Activated T-helper 17 cell treated with anti-CD3 and anti-CD28 coated beads, Interleukin-2, amount 50 U/mL, for 72 hours (primary cell): ENCODE measurements at regions not wholly inside any gene's neighbourhood (a gene's known extent, or its start where the extent isn't known, plus 50 kb on each side); places are given as distances from the start of the nearest gene placed in this dataset.
A peak's percentile ranks its signal among the peaks of the same experiment; 100 is the strongest.

Source experiments
- ATAC-seq: fragments of 150-1000 bp; cut with Tn5 transposase; replicated peaks from 2 replicates; pipeline ENCODE4 v1.10.0; 2021; ENCODE audit warnings: mild to moderate bottlenecking, moderate library complexity
- H3K27ac Mint-ChIP-seq: one replicate; pipeline ENCODE4 v1.8.0; 2022; ENCODE audit warnings: mixed read lengths
- H3K27me3 Mint-ChIP-seq: one replicate; pipeline ENCODE4 v1.8.0; 2022; ENCODE audit warnings: mixed read lengths
- H3K36me3 Mint-ChIP-seq: one replicate; pipeline ENCODE4 v1.8.0; 2022; ENCODE audit warnings: low read depth, mild to moderate bottlenecking, mixed read lengths
- H3K4me1 Mint-ChIP-seq: one replicate; pipeline ENCODE4 v1.8.0; 2022; ENCODE audit warnings: mixed read lengths
- H3K4me3 Mint-ChIP-seq: one replicate; pipeline ENCODE4 v1.8.0; 2022; ENCODE audit warnings: mild to moderate bottlenecking, mixed read lengths
- H3K9me3 Mint-ChIP-seq: one replicate; pipeline ENCODE4 v1.8.0; 2022; ENCODE audit warnings: mixed read lengths

- Mint-ChIP-seq H3K36me3 (no peaks in the 10 kb centered on the region), H3K4me3 (peak overlapping the region; percentile 52), H3K4me1 (peaks cover 20% of the 10 kb centered on the region), H3K27ac (peak overlapping the region; percentile 44), H3K9me3 (no peaks in the 10 kb centered on the region), H3K27me3 (no peaks in the 10 kb centered on the region)
- no peak for ATAC-seq
Measured at GRCh38 chr5:68407311-68408239, 192.0 kb downstream of the PIK3R1 start.

GRCh38 chr5:68408345-68408871 is 192.9 kb downstream of the PIK3R1 start:
- Mint-ChIP-seq H3K4me3 (no peak overlapping the region), H3K36me3 (no peaks in the 10 kb centered on the region), H3K4me1 (peaks cover 20% of the 10 kb centered on the region), H3K9me3 (no peaks in the 10 kb centered on the region), H3K27me3 (no peaks in the 10 kb centered on the region), H3K27ac (no peak overlapping the region)
- no peak for ATAC-seq

- H3K4me3 Mint-ChIP-seq: no peak overlapping the region
- H3K27ac Mint-ChIP-seq: no peak overlapping the region
- peaks cover 20% of the 10 kb centered on the region for H3K4me1 Mint-ChIP-seq
- H3K9me3 Mint-ChIP-seq: no peaks in the 10 kb centered on the region
- ATAC-seq: no peak
- H3K36me3 Mint-ChIP-seq: no peaks in the 10 kb centered on the region
- no peaks in the 10 kb centered on the region for H3K27me3 Mint-ChIP-seq
Measured at GRCh38 chr5:68409259-68409658, 193.7 kb downstream of the PIK3R1 start.

GRCh38 chr5:68411161-68411560 is 195.6 kb downstream of the PIK3R1 start:
- Mint-ChIP-seq H3K4me3 (no peak overlapping the region), H3K36me3 (no peaks in the 10 kb centered on the region), H3K9me3 (no peaks in the 10 kb centered on the region), H3K4me1 (peaks cover 17% of the 10 kb centered on the region), H3K27me3 (no peaks in the 10 kb centered on the region), H3K27ac (no peak overlapping the region)
- ATAC-seq: no peak

GRCh38 chr5:68415177-68416085 is 199.9 kb downstream of the PIK3R1 start:
- no peaks in the 10 kb centered on the region for H3K27me3 Mint-ChIP-seq
- H3K4me3 Mint-ChIP-seq: no peak overlapping the region
- peak overlapping the region; percentile 35 for H3K27ac Mint-ChIP-seq
- H3K36me3 Mint-ChIP-seq: no peaks in the 10 kb centered on the region
- H3K4me1 Mint-ChIP-seq: peaks cover 6% of the 10 kb centered on the region
- no peaks in the 10 kb centered on the region for H3K9me3 Mint-ChIP-seq
- no peak for ATAC-seq

GRCh38 chr5:68416714-68417113 is 201.2 kb downstream of the PIK3R1 start:
- Mint-ChIP-seq H3K9me3 (no peaks in the 10 kb centered on the region), H3K27me3 (no peaks in the 10 kb centered on the region), H3K4me3 (no peak overlapping the region), H3K4me1 (peaks cover 6% of the 10 kb centered on the region), H3K36me3 (no peaks in the 10 kb centered on the region), H3K27ac (no peak overlapping the region)
- no peak for ATAC-seq

- H3K4me3 Mint-ChIP-seq: no peak overlapping the region
- no peak for ATAC-seq
- no peaks in the 10 kb centered on the region for H3K36me3 Mint-ChIP-seq
- H3K9me3 Mint-ChIP-seq: no peaks in the 10 kb centered on the region
- H3K4me1 Mint-ChIP-seq: peaks cover 18% of the 10 kb centered on the region
- H3K27me3 Mint-ChIP-seq: no peaks in the 10 kb centered on the region
- no peak overlapping the region for H3K27ac Mint-ChIP-seq
Measured at GRCh38 chr5:68418201-68418600, 202.6 kb downstream of the PIK3R1 start.

GRCh38 chr5:68418680-68419079 is 203.1 kb downstream of the PIK3R1 start:
- peaks cover 23% of the 10 kb centered on the region for H3K4me1 Mint-ChIP-seq
- ATAC-seq: no peak
- no peak overlapping the region for H3K4me3 Mint-ChIP-seq

GRCh38 chr5:68419081-68419636 is 203.6 kb downstream of the PIK3R1 start:
- H3K27me3 Mint-ChIP-seq: no peaks in the 10 kb centered on the region
- H3K9me3 Mint-ChIP-seq: no peaks in the 10 kb centered on the region
- H3K36me3 Mint-ChIP-seq: no peaks in the 10 kb centered on the region
- no peak for ATAC-seq
- H3K4me3 Mint-ChIP-seq: no peak overlapping the region
- no peak overlapping the region for H3K27ac Mint-ChIP-seq
- peaks cover 28% of the 10 kb centered on the region for H3K4me1 Mint-ChIP-seq

More at GRCh38 chr5:68418680-68419079, 203.1 kb downstream of the PIK3R1 start:
- no peaks in the 10 kb centered on the region for H3K36me3 Mint-ChIP-seq
- H3K9me3 Mint-ChIP-seq: no peaks in the 10 kb centered on the region
- no peaks in the 10 kb centered on the region for H3K27me3 Mint-ChIP-seq
- H3K27ac Mint-ChIP-seq: no peak overlapping the region

- Mint-ChIP-seq H3K4me1 (peaks cover 32% of the 10 kb centered on the region), H3K9me3 (no peaks in the 10 kb centered on the region), H3K27me3 (no peaks in the 10 kb centered on the region), H3K36me3 (no peaks in the 10 kb centered on the region), H3K4me3 (no peak overlapping the region), H3K27ac (no peak overlapping the region)
- ATAC-seq: no peak
Measured at GRCh38 chr5:68419637-68420452, 204.3 kb downstream of the PIK3R1 start.

GRCh38 chr5:68420476-68421344 is 205.2 kb downstream of the PIK3R1 start:
- Mint-ChIP-seq H3K4me3 (no peak overlapping the region), H3K27ac (no peak overlapping the region), H3K9me3 (no peaks in the 10 kb centered on the region), H3K36me3 (no peaks in the 10 kb centered on the region), H3K27me3 (no peaks in the 10 kb centered on the region), H3K4me1 (peaks cover 34% of the 10 kb centered on the region)
- ATAC-seq: no peak

GRCh38 chr5:68421485-68422220 is 206.1 kb downstream of the PIK3R1 start:
- peak overlapping the region; percentile 7 for H3K27ac Mint-ChIP-seq
- peaks cover 34% of the 10 kb centered on the region for H3K4me1 Mint-ChIP-seq
- no peaks in the 10 kb centered on the region for H3K36me3 Mint-ChIP-seq
- H3K4me3 Mint-ChIP-seq: no peak overlapping the region
- no peak for ATAC-seq
- no peaks in the 10 kb centered on the region for H3K9me3 Mint-ChIP-seq
- H3K27me3 Mint-ChIP-seq: no peaks in the 10 kb centered on the region
